Breast epithelium (tissue), 4 donors: ENCODE measurements at regions not wholly inside any gene's neighbourhood (a gene's known extent, or its start where the extent isn't known, plus 50 kb on each side); places are given as distances from the start of the nearest gene placed in this dataset.

ENCODE experiments used
- DNase-seq, 2 donors: peaks; one replicate each; pipeline ENCODE4 v3.0.0-alpha.2; 2019; ENCODE audit warnings: low spot score in 2 of 2
- H3K27ac ChIP-seq, 2 donors: fragments of 200-600 bp; sonication (generic) in 1 of 2; one replicate each; pipeline ENCODE4 v1.5.1; 2016 to 2019; ENCODE audit warnings: mild to moderate bottlenecking in 1 of 2
- H3K27me3 ChIP-seq, 2 donors: fragments of 200-600 bp; sonication (generic) in 1 of 2; one replicate each; pipeline versions ENCODE4 v1.5.1 to v1.6.0; 2017 to 2019; ENCODE audit warnings: control low read depth in 1 of 2, mild to moderate bottlenecking in 1 of 2
- H3K36me3 ChIP-seq: fragments of 200-600 bp; one replicate; pipeline ENCODE4 v1.5.1; 2019
- H3K4me1 ChIP-seq, 2 donors: fragments of 200-600 bp; sonication (generic); one replicate each; pipeline ENCODE4 v1.5.1; 2016 to 2019; ENCODE audit warnings: control low read depth in 1 of 2
- H3K4me3 ChIP-seq, 3 donors: fragments of 200-600 bp; sonication (generic); 1 replicate in 2 of 3; 2 replicates in 1 of 3; pipeline ENCODE4 v1.5.1; 2016 to 2019; ENCODE audit warnings: mild to moderate bottlenecking in 3 of 3, moderate library complexity in 2 of 3
- H3K9me3 ChIP-seq, 2 donors: fragments of 200-600 bp; sonication (generic) in 1 of 2; one replicate each; pipeline ENCODE4 v1.5.1; 2016 to 2019; ENCODE audit warnings: control low read depth in 1 of 2
- CTCF ChIP-seq, 3 donors: fragments of 450-650 bp; IDR thresholded peaks; one replicate each; pipeline ENCODE4 v1.5.1; 2016 to 2017; ENCODE audit warnings: antibody characterized with exemption in 3 of 3, mild to moderate bottlenecking in 3 of 3, moderate library complexity in 3 of 3
- POLR2A ChIP-seq: fragments of 450-650 bp; IDR thresholded peaks from one replicate; pipeline ENCODE4 v1.6.1; 2016; ENCODE audit warnings: antibody characterized with exemption, mild to moderate bottlenecking, moderate library complexity
- POLR2AphosphoS5 ChIP-seq, 3 donors: sonication (generic); formaldehyde crosslinking; IDR thresholded peaks; one replicate each; pipeline ENCODE4 v1.6.1; 2017; ENCODE audit warnings: antibody characterized with exemption in 3 of 3
- intact Hi-C: fragments of 100-400 bp; cut with DNase I; formaldehyde crosslinking; loops from one replicate; pipeline ENCODE4 v1.15.1; 2023; ENCODE audit warnings: low total_unique reads

DNA sequence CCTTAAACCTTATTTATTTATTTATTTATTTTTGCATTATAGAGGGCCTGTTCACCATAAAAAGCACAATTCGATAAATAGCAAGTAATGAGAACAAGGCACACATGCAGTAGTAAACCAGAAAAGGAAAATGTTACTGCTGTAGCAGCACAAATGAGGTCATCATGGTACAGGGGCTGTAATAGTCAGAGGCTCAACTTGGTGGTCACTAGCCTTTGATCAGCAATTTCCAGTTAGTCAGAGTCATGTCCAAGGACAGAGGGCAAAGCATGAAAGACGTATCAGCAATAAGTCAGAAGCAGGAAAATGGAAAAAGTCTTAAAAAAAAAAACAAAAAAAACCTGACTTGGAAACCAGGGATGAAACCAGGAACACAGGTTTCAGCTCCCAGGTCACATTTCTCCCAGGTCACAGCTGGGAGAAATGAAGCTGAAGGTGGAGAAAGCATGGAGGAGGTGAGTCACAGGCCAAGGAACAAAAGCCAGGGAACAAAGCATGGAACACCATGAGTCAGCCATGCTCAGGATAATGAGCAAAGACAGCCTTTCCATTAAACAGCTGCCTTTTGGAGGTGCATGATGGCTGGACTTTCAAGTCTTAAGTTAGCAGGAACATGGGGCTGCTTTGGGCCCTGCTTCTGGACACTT lies 556.3 kb downstream of the LTN1 start:
- H3K27ac ChIP-seq, result no peak overlapping the region
- TF ChIP-seq POLR2A (no peak), CTCF (IDR thresholded peaks at IDR 0.05) (no peak), POLR2AphosphoS5 (IDR thresholded peaks at IDR 0.05) (no peak)
- DNase-seq, result no peak
- no peak overlapping the region for H3K4me3 ChIP-seq
- H3K27me3 ChIP-seq, result no peaks in the 10 kb centered on the region
- intact Hi-C loops, result no loop called here
- H3K4me1 ChIP-seq, result no peaks in the 10 kb centered on the region
- no peaks in the 10 kb centered on the region for H3K36me3 ChIP-seq
- no peaks in the 10 kb centered on the region for H3K9me3 ChIP-seq

DNA sequence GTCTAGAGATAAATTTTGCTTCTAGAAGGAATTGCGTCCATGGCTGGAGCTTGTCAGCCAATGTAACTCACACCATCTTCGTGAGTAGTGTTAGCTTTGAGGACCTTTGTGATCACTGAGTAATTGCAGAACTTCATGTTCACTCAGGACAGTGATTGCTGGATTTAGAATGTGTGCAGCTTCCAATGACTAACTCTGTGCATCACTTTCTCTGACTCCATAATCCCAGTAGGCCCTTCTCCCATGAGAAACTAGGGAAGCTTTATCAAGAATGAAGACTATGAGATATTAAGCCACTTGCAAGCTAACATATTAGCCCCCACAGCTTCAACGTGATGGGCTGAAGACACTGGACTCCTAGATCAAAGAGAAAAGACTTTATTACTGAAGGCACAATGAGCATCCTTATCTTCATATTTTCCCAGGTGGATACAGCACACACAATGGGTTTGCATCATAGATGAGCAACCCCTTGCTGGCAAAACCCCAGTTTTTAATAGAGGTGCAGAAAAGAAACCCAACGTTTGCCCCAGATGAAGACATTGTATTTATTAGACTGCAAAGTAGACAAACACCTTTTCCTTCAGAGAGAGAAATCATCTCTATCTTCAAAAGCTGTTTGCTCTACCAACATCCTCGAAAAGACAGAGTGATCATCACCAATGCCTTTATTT lies 561.0 kb downstream of the LTN1 start:
- Histone ChIP-seq H3K36me3 (no peaks in the 10 kb centered on the region), H3K4me3 (no peak overlapping the region), H3K4me1 (no peaks in the 10 kb centered on the region), H3K9me3 (no peaks in the 10 kb centered on the region), H3K27ac (no peak overlapping the region), H3K27me3 (no peaks in the 10 kb centered on the region)
- TF ChIP-seq POLR2AphosphoS5 (IDR thresholded peaks at IDR 0.05) (no peak), CTCF (IDR thresholded peaks at IDR 0.05) (no peak), POLR2A (no peak)
- DNase-seq, result no peak
- intact Hi-C loops, result no loop called here

DNA sequence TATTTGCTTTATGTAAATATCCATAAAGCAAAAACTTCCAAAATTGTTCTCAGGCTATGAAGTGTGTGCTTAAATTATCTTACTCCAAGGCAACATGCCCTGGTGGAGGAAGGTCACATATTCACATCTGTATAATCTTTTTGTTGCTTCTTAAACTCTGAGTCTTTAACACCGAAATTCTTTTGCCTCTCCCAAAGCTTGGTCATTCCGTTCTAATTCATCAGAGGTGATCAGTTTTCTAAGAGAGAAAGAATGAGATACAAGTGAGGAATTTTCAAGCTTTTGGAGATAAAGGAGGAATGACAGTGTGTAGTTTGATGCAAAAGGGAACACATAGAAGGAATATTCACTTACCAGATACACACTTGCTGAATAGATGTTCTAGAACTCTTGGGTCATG lies 561.7 kb downstream of the LTN1 start:
- Histone ChIP-seq H3K9me3 (no peaks in the 10 kb centered on the region), H3K36me3 (no peaks in the 10 kb centered on the region), H3K4me3 (no peak overlapping the region), H3K27ac (no peak overlapping the region), H3K4me1 (no peaks in the 10 kb centered on the region), H3K27me3 (no peaks in the 10 kb centered on the region)
- no peak for TF ChIP-seq POLR2AphosphoS5 (IDR thresholded peaks at IDR 0.05)
- no peak for TF ChIP-seq CTCF (IDR thresholded peaks at IDR 0.05)
- TF ChIP-seq POLR2A, result no peak
- no peak for DNase-seq
- intact Hi-C loops, result no loop called here

DNA sequence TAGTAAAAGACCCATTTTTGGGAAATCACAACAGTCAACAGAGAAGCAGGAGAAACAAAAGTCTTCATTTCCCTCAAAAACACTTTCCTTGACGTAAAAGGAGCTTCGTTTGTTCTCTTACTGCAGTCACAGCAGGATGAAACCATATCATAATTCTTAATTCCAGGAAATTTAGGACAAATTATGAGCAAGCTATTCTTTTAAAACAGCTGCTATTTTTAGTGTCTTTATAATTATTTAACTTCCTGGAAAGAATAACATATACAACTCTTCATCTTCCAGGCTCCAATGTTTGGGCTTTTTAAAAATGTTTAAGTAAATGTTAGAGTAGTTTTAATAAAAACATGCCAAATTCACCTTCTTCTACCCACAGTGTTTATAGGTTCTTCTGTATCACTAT lies 563.5 kb downstream of the LTN1 start:
- intact Hi-C loops, result no loop called here
- H3K4me1 ChIP-seq, result no peaks in the 10 kb centered on the region
- H3K27ac ChIP-seq, result no peak overlapping the region
- H3K27me3 ChIP-seq, result no peaks in the 10 kb centered on the region
- no peak overlapping the region for H3K4me3 ChIP-seq
- H3K36me3 ChIP-seq, result no peaks in the 10 kb centered on the region
- no peak for DNase-seq
- H3K9me3 ChIP-seq, result no peaks in the 10 kb centered on the region
- TF ChIP-seq CTCF (IDR thresholded peaks at IDR 0.05), result no peak
- TF ChIP-seq POLR2AphosphoS5 (IDR thresholded peaks at IDR 0.05), result no peak

GRCh38 chr21:28427394-28428022 lies 565.2 kb downstream of the LTN1 start:
- H3K9me3 ChIP-seq, result no peaks in the 10 kb centered on the region
- no peaks in the 10 kb centered on the region for H3K27me3 ChIP-seq
- intact Hi-C loops, result no loop called here
- H3K36me3 ChIP-seq, result no peaks in the 10 kb centered on the region
- TF ChIP-seq POLR2A (no peak), CTCF (IDR thresholded peaks at IDR 0.05) (no peak), POLR2AphosphoS5 (IDR thresholded peaks at IDR 0.05) (no peak)
- H3K27ac ChIP-seq, result no peak overlapping the region
- H3K4me1 ChIP-seq, result no peaks in the 10 kb centered on the region
- no peak for DNase-seq
- no peak overlapping the region for H3K4me3 ChIP-seq
